ENCODE measurements at regions not wholly inside any gene's neighbourhood (a gene's known extent, or its start where the extent isn't known, plus 50 kb on each side); places are given as distances from the start of the nearest gene placed in this dataset.

DNA sequence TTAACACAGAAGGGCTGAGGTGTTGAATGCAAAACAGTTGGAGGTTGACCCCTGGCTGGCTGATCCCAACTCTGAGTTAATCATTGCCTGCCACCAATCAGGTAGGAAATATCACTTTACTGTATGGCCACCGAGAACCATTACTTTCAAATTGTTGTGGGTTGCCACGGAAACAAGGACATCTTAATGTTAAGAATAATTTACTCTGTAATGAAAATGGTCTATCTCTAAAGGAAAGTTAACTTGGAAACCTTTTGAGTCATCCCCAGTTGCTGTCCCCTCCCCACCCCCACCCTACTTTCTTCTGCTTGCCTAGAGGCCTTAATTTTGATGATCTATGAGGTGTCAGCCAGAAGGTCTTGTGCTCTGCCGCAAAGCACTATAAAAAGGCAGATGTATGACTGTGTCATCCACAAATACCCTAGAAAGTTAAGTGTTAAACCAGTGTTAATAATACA is 78.7 kb upstream of the SNRK start:
- DNase-seq (ENCODE audit: low read depth, low spot score) = no peak

- DNase-seq (ENCODE audit: low read depth, low spot score) = no peak
These were observed 79.7 kb upstream of the SNRK start for GRCh38 chr3:43206632-43207031.

GRCh38 chr3:43206105-43206504 is 80.2 kb upstream of the SNRK start:
- DNase-seq (ENCODE audit: low read depth, low spot score) = no peak

DNA sequence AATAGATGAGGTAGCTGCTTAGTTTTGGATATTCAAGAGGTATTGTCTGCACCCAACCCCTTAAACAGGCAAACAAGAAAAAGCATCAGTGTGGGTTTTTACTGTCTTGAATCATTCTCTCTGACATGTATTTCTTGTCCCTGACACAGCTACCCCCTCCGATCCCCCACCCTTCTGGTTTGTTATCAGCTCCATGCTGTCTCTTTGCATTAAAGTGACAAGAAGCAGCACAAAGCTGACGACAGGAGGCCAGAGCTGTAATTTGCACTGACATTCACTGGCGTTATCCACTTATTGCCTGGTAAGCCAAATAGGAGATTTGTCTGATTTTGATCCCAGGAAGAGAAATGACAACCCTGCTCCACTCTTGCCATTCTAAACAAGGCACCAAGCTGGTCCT is 83.3 kb upstream of the SNRK start:
- DNase-seq (ENCODE audit: low read depth, low spot score) = no peak

- DNase-seq (ENCODE audit: low read depth, low spot score) = no peak
These were observed 84.8 kb upstream of the SNRK start for GRCh38 chr3:43201581-43201980.

GRCh38 chr3:43199645-43200306 is 86.6 kb upstream of the SNRK start:
- DNase-seq (ENCODE audit: low read depth, low spot score) = no peak

DNA sequence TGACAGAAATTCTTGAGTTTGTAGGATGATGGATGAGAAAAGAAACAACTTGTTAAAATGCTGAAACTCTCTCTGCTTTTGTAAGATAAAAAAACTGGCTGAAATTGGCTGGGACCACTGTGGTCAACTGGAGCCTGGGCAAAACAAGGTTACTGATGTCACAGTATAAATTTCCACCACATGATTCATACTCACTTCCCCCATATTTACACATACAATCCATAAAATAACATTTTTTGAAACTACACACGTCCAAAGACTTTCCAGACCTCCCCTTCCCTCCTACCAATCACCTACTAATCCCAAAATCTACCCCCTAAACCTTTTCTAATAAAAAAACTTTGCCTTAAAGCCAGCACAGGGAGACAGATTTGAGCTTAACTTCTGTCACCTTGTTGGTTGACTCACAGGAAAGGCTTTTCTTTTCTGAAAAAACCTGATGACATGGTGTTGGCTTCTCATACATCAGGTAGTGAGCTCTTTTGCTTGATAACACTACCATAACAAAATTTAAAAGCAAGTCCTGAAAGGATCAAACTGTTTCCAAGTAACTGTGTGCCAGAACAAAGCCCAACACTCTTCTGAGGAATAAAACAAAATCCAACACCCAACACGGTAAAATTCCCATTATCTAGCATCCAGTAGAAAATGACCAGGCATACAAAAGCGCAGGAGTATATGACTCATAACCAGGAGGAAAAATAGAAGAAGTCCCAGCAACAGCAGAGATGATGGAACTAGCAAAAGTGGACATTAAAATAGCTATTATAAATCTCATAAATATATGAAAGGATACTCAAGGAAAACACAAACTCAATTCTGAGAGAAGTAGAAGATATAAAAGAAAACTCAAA is 87.3 kb upstream of the SNRK start:
- DNase-seq (ENCODE audit: low read depth, low spot score) = no peak

DNA sequence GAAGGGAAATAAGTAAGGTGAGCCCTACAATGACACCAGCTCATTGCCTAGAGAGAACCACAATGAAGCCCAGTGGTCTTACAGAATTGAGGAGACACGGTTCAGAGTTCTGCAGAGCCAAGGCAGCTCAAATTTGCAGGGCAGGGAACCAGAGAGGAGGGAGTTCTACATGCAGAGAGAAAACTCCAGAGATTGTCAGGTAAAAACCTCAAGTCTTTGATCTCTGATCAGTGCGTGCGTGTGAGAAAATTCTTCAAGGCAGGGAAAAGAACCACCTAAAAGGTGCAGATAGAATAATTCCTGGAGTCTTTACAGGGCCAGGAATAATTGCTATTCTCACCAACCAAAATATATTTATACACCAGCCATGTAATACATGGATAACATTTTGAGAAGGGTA is 88.0 kb upstream of the SNRK start:
- DNase-seq (ENCODE audit: low read depth, low spot score) = no peak

DNA sequence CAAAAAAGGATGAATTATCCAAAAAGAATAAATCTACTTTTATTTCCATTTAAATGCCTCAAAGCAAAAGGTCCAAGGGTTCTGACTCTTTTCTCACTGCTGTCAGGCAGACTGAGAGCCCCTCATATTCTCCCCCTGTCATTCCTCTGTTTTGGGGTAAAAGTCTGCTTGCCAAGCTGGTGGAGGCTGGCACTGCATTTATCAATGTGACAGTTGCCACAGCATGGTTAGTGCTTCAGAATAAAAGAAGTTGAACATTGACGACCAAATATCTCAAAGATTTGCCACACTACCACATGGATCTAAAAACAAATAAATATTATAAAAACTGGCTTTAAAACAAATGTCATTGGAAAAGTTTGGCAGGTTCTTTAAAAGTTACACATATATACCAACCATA is 89.2 kb upstream of the SNRK start:
- no peak for DNase-seq (ENCODE audit: low read depth, low spot score)

GRCh38 chr3:43196721-43197120 is 89.6 kb upstream of the SNRK start:
- no peak for DNase-seq (ENCODE audit: low read depth, low spot score)

DNA sequence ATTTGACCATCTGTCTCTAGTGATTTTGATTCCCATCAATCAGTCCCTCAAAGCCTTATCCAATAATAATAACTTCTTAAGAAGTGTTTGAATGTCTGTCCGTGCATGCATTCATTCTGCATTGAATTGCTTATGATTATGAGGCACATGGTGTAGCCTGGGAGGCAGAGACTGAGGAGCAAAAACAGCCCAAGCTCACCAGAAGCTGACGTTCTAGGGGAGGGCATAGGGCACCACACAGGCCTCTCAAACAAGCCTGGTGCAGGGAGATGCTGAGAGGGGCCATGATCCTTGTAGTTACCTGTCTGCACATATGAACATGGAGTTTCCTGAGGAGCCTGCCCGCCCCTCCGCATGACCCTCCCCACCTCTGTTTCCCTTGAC is 89.2 kb upstream of the POMGNT2 start:
- DNase-seq (ENCODE audit: low read depth, low spot score) = no peak

- no peak for DNase-seq (ENCODE audit: low read depth, low spot score)
These were observed 88.7 kb upstream of the POMGNT2 start for GRCh38 chr3:43194490-43195114.

GRCh38 chr3:43194069-43194468 is 88.2 kb upstream of the POMGNT2 start:
- DNase-seq (ENCODE audit: low read depth, low spot score) = no peak

GRCh38 chr3:43192028-43192427 is 86.1 kb upstream of the POMGNT2 start:
- no peak for DNase-seq (ENCODE audit: low read depth, low spot score)

DNA sequence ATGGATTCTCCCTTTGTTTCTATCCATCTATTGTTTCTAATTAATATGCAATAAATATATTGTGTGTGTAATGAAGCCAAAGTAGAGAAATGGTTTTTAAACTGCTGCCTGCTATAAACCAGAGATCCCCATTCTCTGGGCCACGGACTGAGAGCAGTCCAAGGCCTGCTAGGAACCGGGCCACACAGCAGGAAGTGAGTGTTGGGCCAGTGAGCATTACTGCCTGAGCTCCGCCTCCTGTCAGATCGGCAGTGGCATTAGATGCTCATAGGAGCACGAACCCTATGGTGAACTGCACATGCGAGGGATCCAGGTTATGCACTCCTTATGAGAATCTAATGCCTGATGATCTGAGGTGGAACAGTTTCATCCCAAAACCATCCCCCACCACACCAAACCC is 85.2 kb upstream of the POMGNT2 start:
- DNase-seq (ENCODE audit: low read depth, low spot score) = no peak

GRCh38 chr3:43190670-43191069 is 84.8 kb upstream of the POMGNT2 start:
- DNase-seq (ENCODE audit: low read depth, low spot score) = no peak

DNA sequence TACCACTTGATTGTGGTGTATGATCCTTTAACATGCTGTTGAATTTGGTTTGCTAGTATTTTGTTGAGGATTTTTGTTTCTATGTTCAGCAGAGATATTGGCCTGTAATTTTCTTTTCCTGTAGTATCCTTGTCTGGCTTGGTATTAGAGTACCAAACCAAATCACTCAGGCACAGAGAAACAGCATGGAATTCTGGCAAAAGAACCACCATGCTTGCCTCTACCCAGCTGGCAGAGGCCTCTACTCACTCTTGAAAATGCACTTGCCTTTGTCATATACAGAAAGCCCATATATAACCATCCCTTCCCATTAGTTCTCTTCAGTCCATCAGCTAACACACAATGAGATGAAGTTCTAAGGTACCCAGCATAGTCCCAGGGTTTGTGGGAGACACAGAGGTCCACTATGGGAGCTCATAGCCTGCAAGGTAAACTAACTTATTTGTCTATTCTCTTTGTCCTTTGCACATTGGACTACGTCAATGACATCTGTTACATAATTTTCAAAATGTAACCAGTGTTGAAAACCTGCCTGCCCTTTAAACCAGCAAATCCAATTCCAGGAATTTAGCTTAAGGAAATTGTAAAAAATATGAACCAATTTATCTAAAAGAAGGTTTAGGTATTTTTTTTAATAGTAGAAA is 82.1 kb upstream of the POMGNT2 start:
- no peak for DNase-seq (ENCODE audit: low read depth, low spot score)

- no peak for DNase-seq (ENCODE audit: low read depth, low spot score)
These were observed 80.1 kb upstream of the POMGNT2 start for GRCh38 chr3:43185983-43186314.

- no peak for DNase-seq (ENCODE audit: low read depth, low spot score)
These were observed 79.5 kb upstream of the POMGNT2 start for GRCh38 chr3:43185274-43185982.

DNA sequence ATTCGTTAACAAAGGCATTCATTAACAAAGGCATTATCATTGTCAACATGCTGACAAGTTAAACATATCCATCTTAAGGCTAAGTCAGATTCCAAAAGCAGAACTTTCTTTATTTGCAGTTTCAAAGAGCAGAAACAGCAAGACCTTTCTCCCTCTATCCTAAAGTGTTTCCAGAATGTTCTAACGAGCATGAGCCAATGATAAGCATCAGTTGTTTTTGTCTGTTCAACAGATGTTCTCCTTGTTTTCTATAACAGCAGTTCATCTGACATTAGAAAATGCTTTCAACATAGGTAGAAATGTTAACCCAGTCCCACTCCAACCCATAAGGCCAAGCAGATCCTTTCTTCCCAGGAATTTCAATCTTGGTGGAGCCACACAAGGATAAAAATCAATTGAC is 77.6 kb upstream of the POMGNT2 start:
- no peak for DNase-seq (ENCODE audit: low read depth, low spot score)

DNA sequence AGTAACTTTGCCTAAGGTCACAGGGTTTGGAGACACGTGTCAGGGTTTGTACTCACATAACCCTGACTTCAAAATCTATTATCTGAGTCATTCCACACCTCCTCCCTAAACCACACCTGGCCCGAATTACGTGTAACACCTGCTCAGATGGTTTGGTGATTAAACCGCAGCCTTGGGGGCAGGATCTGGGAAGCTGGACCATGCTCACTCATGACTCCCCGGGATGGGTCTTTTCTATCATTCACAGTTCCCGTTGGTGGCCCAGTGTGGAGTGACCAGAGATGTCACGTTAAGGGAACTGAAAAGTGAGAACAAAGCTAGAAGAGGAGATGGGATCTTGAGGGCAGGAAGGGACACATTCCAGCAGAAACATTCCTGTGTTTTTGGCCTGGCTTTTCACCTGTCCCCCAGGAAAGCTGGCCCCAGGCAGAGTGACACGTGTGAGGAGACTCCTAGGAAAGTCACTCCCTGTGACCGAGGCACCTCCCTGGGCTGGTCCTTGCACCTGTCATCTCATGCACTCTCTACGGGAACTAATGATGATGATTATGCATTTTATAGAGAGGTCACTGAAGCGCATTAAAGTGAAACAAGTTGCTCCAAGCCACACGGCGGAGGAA is 75.4 kb upstream of the POMGNT2 start:
- DNase-seq (ENCODE audit: low read depth, low spot score) = no peak
